Gastrocnemius medialis (tissue), 4 donors: ENCODE measurements at regions not wholly inside any gene's neighbourhood (a gene's known extent, or its start where the extent isn't known, plus 50 kb on each side); places are given as distances from the start of the nearest gene placed in this dataset.
"Not testable (repeated sequence)": the region's sequence is repeated elsewhere in the genome, so short reads cannot be mapped to it uniquely, and the experiment has no call there.

ENCODE experiments used
- ATAC-seq, 2 donors: fragments of 150-250 bp; one replicate each; pipeline ENCODE4 v1.9.1; 2016
- DNase-seq, 2 donors: peaks; one replicate each; pipeline ENCODE4 v3.0.0-alpha.2; 2019
- H3K27ac ChIP-seq, 4 donors: fragments of 200-600 bp; sonication (generic); 1 replicate in 1 of 4; 2 replicates in 3 of 4; pipeline ENCODE4 v1.5.1; 2016 to 2018; ENCODE audit warnings: mild to moderate bottlenecking in 2 of 4, moderate library complexity in 1 of 4
- H3K27me3 ChIP-seq, 3 donors: fragments of 200-600 bp; sonication (generic) in 2 of 3; 1 replicate in 1 of 3; 2 replicates in 2 of 3; pipeline versions ENCODE4 v1.5.1 to v1.6.0; 2016 to 2019; ENCODE audit warnings: mild to moderate bottlenecking in 1 of 3, moderate library complexity in 1 of 3
- H3K36me3 ChIP-seq, 2 donors: fragments of 200-600 bp; sonication (generic) in 1 of 2; one replicate each; pipeline ENCODE4 v1.5.1; 2017 to 2018
- H3K4me1 ChIP-seq, 2 donors: fragments of 200-600 bp; sonication (generic) in 1 of 2; one replicate each; pipeline ENCODE4 v1.5.1; 2016 to 2017; ENCODE audit warnings: mild to moderate bottlenecking in 2 of 2
- H3K4me3 ChIP-seq, 4 donors: fragments of 200-600 bp; sonication (generic) in 3 of 4; 1 replicate in 1 of 4; 2 replicates in 3 of 4; pipeline ENCODE4 v1.5.1; 2016 to 2019; ENCODE audit warnings: mild to moderate bottlenecking in 2 of 4
- H3K9me3 ChIP-seq, 3 donors: fragments of 200-600 bp; sonication (generic) in 2 of 3; 1 replicate in 1 of 3; 2 replicates in 2 of 3; pipeline ENCODE4 v1.5.1; 2016 to 2019
- CTCF ChIP-seq, 5 experiments: fragments of 450-650 bp in 3 of 5; fragments of 200-600 bp in 2 of 5; sonication (generic) in 2 of 5; IDR thresholded peaks in 4 of 5; conservative IDR thresholded peaks in 1 of 5; 1 replicate in 4 of 5; 2 replicates in 1 of 5; pipeline ENCODE4 v1.5.1; 2016 to 2019; ENCODE audit warnings: antibody characterized with exemption in 5 of 5, mild to moderate bottlenecking in 3 of 5, moderate library complexity in 3 of 5
- POLR2A ChIP-seq, 2 donors: fragments of 450-650 bp; IDR thresholded peaks; one replicate each; pipeline ENCODE4 v1.6.1; 2017; ENCODE audit warnings: antibody characterized with exemption in 2 of 2, mild to moderate bottlenecking in 2 of 2, moderate library complexity in 2 of 2
- in situ Hi-C, 4 donors: fragments of 200-750 bp; cut with MboI; loops; one replicate each; pipeline versions ENCODE4 v1.15.0 to v1.8.0; 2017; ENCODE audit warnings: low sequenced_read_pairs in 4 of 4
- intact Hi-C: fragments of 100-400 bp; cut with DNase I; formaldehyde crosslinking; loops from one replicate; pipeline ENCODE4 v1.15.1; 2023; ENCODE audit warnings: low total_unique reads

GRCh38 chr11:122563761-122564160, 91.8 kb upstream of the UBASH3B start:
- TF ChIP-seq CTCF (IDR thresholded peaks at IDR 0.05 in 4 of 5, conservative IDR thresholded peaks at IDR 0.05 in 1 of 5) (no peak), POLR2A (IDR thresholded peaks at IDR 0.05) (no peak)
- Histone ChIP-seq H3K27ac (no peak overlapping the region), H3K36me3 (no peaks in the 10 kb centered on the region), H3K9me3 (no peaks in the 10 kb centered on the region), H3K4me3 (no peak overlapping the region), H3K27me3 (no peaks in the 10 kb centered on the region), H3K4me1 (no peaks in the 10 kb centered on the region)
- intact Hi-C loops: no loop called here
- in situ Hi-C loops: no loop called here
- no peak for DNase-seq
- ATAC-seq: no peak

- H3K4me3 ChIP-seq: no peak overlapping the region
- in situ Hi-C loops: no loop called here
- TF ChIP-seq CTCF (IDR thresholded peaks at IDR 0.05 in 4 of 5, conservative IDR thresholded peaks at IDR 0.05 in 1 of 5) (no peak), POLR2A (IDR thresholded peaks at IDR 0.05) (no peak)
- intact Hi-C loops: no loop called here
- no peak for ATAC-seq
- DNase-seq: no peak
- H3K27ac ChIP-seq: no peak overlapping the region
- H3K4me1 ChIP-seq: no peaks in the 10 kb centered on the region
- no peaks in the 10 kb centered on the region for H3K9me3 ChIP-seq
- no peaks in the 10 kb centered on the region for H3K36me3 ChIP-seq
- peaks cover 4 to 17% (median 6%) of the 10 kb centered on the region in 3 donors for H3K27me3 ChIP-seq
These were observed 95.7 kb upstream of the UBASH3B start for GRCh38 chr11:122559734-122560382.

- H3K36me3 ChIP-seq, H3K27ac ChIP-seq, H3K9me3 ChIP-seq, in situ Hi-C loops, H3K4me3 ChIP-seq, DNase-seq, ATAC-seq, intact Hi-C loops, H3K4me1 ChIP-seq: not testable (repeated sequence)
- peaks cover 4 to 17% (median 6%) of the 10 kb centered on the region in 3 donors for H3K27me3 ChIP-seq
These were observed 96.3 kb upstream of the UBASH3B start for GRCh38 chr11:122559218-122559617.

GRCh38 chr11:122557163-122557562, 98.4 kb upstream of the UBASH3B start:
- H3K27ac ChIP-seq, intact Hi-C loops, ATAC-seq, H3K36me3 ChIP-seq, H3K9me3 ChIP-seq, in situ Hi-C loops, H3K4me1 ChIP-seq, DNase-seq, H3K4me3 ChIP-seq: not testable (repeated sequence)
- peaks cover 4 to 17% (median 6%) of the 10 kb centered on the region in 3 donors for H3K27me3 ChIP-seq

GRCh38 chr11:122556605-122557004, 98.9 kb upstream of the UBASH3B start:
- ATAC-seq: no peak

More at GRCh38 chr11:122556605-122557004, 98.9 kb upstream of the UBASH3B start:
- Histone ChIP-seq H3K4me1 (no peaks in the 10 kb centered on the region), H3K36me3 (no peaks in the 10 kb centered on the region), H3K4me3 (no peak overlapping the region), H3K9me3 (no peaks in the 10 kb centered on the region), H3K27ac (no peak overlapping the region), H3K27me3 (peaks cover 4 to 17% (median 6%) of the 10 kb centered on the region in 3 donors)
- in situ Hi-C loops: no loop called here
- TF ChIP-seq CTCF (IDR thresholded peaks at IDR 0.05 in 4 of 5, conservative IDR thresholded peaks at IDR 0.05 in 1 of 5) (no peak), POLR2A (IDR thresholded peaks at IDR 0.05) (no peak)
- intact Hi-C loops: no loop called here
- no peak for DNase-seq
